ENCODE measurements at regions not wholly inside any gene's neighbourhood (a gene's known extent, or its start where the extent isn't known, plus 50 kb on each side); places are given as distances from the start of the nearest gene placed in this dataset.

DNA sequence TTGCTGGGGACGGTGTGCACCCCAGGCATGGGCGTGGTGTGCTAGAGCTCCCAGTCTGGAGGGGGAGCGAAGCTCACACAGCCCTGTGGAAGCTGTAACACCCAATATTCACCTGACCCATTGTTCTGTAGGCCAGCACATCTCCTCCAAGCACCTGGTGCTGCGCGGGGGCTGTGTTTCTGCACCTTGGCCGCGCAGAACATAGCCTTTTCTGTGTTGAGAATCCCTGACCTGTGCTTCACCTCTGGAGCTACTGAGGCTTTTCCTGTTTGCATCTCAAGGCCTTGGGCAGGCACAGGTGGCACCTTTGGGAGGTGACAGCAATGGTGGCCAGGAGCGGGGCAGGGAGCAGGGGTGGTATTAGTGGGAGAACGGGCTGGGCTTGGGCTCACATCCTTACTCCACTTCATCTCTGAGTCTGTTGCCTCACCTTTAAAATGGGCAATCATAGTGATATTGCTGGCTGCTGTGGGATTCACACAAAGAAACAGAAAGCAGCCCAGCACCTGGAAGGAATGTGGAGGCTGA lies 343.9 kb upstream of the AJAP1 start:
- TF ChIP-seq, protein P1, sequence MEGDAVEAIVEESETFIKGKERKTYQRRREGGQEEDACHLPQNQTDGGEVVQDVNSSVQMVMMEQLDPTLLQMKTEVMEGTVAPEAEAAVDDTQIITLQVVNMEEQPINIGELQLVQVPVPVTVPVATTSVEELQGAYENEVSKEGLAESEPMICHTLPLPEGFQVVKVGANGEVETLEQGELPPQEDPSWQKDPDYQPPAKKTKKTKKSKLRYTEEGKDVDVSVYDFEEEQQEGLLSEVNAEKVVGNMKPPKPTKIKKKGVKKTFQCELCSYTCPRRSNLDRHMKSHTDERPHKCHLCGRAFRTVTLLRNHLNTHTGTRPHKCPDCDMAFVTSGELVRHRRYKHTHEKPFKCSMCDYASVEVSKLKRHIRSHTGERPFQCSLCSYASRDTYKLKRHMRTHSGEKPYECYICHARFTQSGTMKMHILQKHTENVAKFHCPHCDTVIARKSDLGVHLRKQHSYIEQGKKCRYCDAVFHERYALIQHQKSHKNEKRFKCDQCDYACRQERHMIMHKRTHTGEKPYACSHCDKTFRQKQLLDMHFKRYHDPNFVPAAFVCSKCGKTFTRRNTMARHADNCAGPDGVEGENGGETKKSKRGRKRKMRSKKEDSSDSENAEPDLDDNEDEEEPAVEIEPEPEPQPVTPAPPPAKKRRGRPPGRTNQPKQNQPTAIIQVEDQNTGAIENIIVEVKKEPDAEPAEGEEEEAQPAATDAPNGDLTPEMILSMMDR (IDR thresholded peaks at IDR 0.05) = no peak
- no peak for TF ChIP-seq POLR2A (IDR thresholded peaks at IDR 0.05)

All from tibial nerve (tissue), 3 donors.